ENCODE measurements at regions not wholly inside any gene's neighbourhood (a gene's known extent, or its start where the extent isn't known, plus 50 kb on each side); places are given as distances from the start of the nearest gene placed in this dataset.
A peak's percentile ranks its signal among the peaks of the same experiment; 100 is the strongest.

GRCh38 chr2:234271338-234271737 is 220.8 kb downstream of the SPP2 start:
- DNase-seq (ENCODE audit: low read depth, low spot score), result no peak
- no peak overlapping the region for H3K4me3 ChIP-seq (ENCODE audit: low read length)
- H3K4me1 ChIP-seq (ENCODE audit: control insufficient read depth, insufficient read depth, low read length), result no peaks in the 10 kb centered on the region
- H3K9me3 ChIP-seq (ENCODE audit: control insufficient read depth, insufficient read depth, low read length), result no peaks in the 10 kb centered on the region
- no peaks in the 10 kb centered on the region for H3K36me3 ChIP-seq (ENCODE audit: control insufficient read depth, insufficient read depth, low read length)
- H3K27ac ChIP-seq (ENCODE audit: low read length), result no peak overlapping the region
- no CpG with 5 or more reads among the region's 4 CpGs for WGBS (ENCODE audit: insufficient coverage, insufficient read length)
- H3K27me3 ChIP-seq (ENCODE audit: control insufficient read depth, insufficient read depth, low read length), result no peaks in the 10 kb centered on the region

GRCh38 chr2:234269769-234270204 is 219.3 kb downstream of the SPP2 start:
- H3K4me3 ChIP-seq (ENCODE audit: low read length), result no peak overlapping the region
- no peaks in the 10 kb centered on the region for H3K27me3 ChIP-seq (ENCODE audit: control insufficient read depth, insufficient read depth, low read length)
- no peaks in the 10 kb centered on the region for H3K9me3 ChIP-seq (ENCODE audit: control insufficient read depth, insufficient read depth, low read length)
- H3K27ac ChIP-seq (ENCODE audit: low read length), result no peak overlapping the region
- no peak for DNase-seq (ENCODE audit: low read depth, low spot score)
- H3K36me3 ChIP-seq (ENCODE audit: control insufficient read depth, insufficient read depth, low read length), result no peaks in the 10 kb centered on the region
- no peaks in the 10 kb centered on the region for H3K4me1 ChIP-seq (ENCODE audit: control insufficient read depth, insufficient read depth, low read length)
- WGBS (ENCODE audit: insufficient coverage, insufficient read length), result no CpG with 5 or more reads among the region's 2 CpGs

- no peaks in the 10 kb centered on the region for H3K27me3 ChIP-seq (ENCODE audit: control insufficient read depth, insufficient read depth, low read length)
- no peaks in the 10 kb centered on the region for H3K36me3 ChIP-seq (ENCODE audit: control insufficient read depth, insufficient read depth, low read length)
- no peaks in the 10 kb centered on the region for H3K4me1 ChIP-seq (ENCODE audit: control insufficient read depth, insufficient read depth, low read length)
- no peak overlapping the region for H3K27ac ChIP-seq (ENCODE audit: low read length)
- no peaks in the 10 kb centered on the region for H3K9me3 ChIP-seq (ENCODE audit: control insufficient read depth, insufficient read depth, low read length)
- H3K4me3 ChIP-seq (ENCODE audit: low read length), result no peak overlapping the region
- DNase-seq (ENCODE audit: low read depth, low spot score), result no peak
- WGBS (ENCODE audit: insufficient coverage, insufficient read length), result no CpG with 5 or more reads among the region's 1 CpG
These were observed 217.0 kb downstream of the SPP2 start for GRCh38 chr2:234267534-234267933.

GRCh38 chr2:234266952-234267351 is 216.4 kb downstream of the SPP2 start:
- Histone ChIP-seq H3K4me3 (ENCODE audit: low read length) (no peak overlapping the region), H3K27me3 (ENCODE audit: control insufficient read depth, insufficient read depth, low read length) (no peaks in the 10 kb centered on the region), H3K4me1 (ENCODE audit: control insufficient read depth, insufficient read depth, low read length) (no peaks in the 10 kb centered on the region), H3K27ac (ENCODE audit: low read length) (no peak overlapping the region), H3K36me3 (ENCODE audit: control insufficient read depth, insufficient read depth, low read length) (no peaks in the 10 kb centered on the region), H3K9me3 (ENCODE audit: control insufficient read depth, insufficient read depth, low read length) (no peaks in the 10 kb centered on the region)
- WGBS (ENCODE audit: insufficient coverage, insufficient read length), result no CpG with 5 or more reads among the region's 1 CpG
- DNase-seq (ENCODE audit: low read depth, low spot score), result no peak

- Histone ChIP-seq H3K4me3 (ENCODE audit: low read length) (no peak overlapping the region), H3K36me3 (ENCODE audit: control insufficient read depth, insufficient read depth, low read length) (no peaks in the 10 kb centered on the region), H3K4me1 (ENCODE audit: control insufficient read depth, insufficient read depth, low read length) (0 out of 2 replicates have a peak, but pooled peaks cover 2% of the 10 kb centered on the region), H3K9me3 (ENCODE audit: control insufficient read depth, insufficient read depth, low read length) (no peaks in the 10 kb centered on the region), H3K27me3 (ENCODE audit: control insufficient read depth, insufficient read depth, low read length) (no peaks in the 10 kb centered on the region), H3K27ac (ENCODE audit: low read length) (no peak overlapping the region)
- WGBS (ENCODE audit: insufficient coverage, insufficient read length), result no CpG with 5 or more reads among the region's 2 CpGs
- DNase-seq (ENCODE audit: low read depth, low spot score), result no peak
These were observed 214.7 kb downstream of the SPP2 start for GRCh38 chr2:234265206-234265605.

GRCh38 chr2:234261736-234262135 is 211.2 kb downstream of the SPP2 start:
- H3K9me3 ChIP-seq (ENCODE audit: control insufficient read depth, insufficient read depth, low read length), result no peaks in the 10 kb centered on the region
- no CpG with 5 or more reads among the region's 2 CpGs for WGBS (ENCODE audit: insufficient coverage, insufficient read length)
- H3K4me3 ChIP-seq (ENCODE audit: low read length), result no peak overlapping the region
- no peak for DNase-seq (ENCODE audit: low read depth, low spot score)
- 0 out of 2 replicates have a peak, but pooled peaks cover 3% of the 10 kb centered on the region for H3K4me1 ChIP-seq (ENCODE audit: control insufficient read depth, insufficient read depth, low read length)
- H3K27ac ChIP-seq (ENCODE audit: low read length), result no peak overlapping the region
- H3K36me3 ChIP-seq (ENCODE audit: control insufficient read depth, insufficient read depth, low read length), result no peaks in the 10 kb centered on the region
- H3K27me3 ChIP-seq (ENCODE audit: control insufficient read depth, insufficient read depth, low read length), result no peaks in the 10 kb centered on the region

- Histone ChIP-seq H3K4me3 (ENCODE audit: low read length) (no peak overlapping the region), H3K27ac (ENCODE audit: low read length) (no peak overlapping the region), H3K9me3 (ENCODE audit: control insufficient read depth, insufficient read depth, low read length) (no peaks in the 10 kb centered on the region), H3K4me1 (ENCODE audit: control insufficient read depth, insufficient read depth, low read length) (0 out of 2 replicates have a peak, but pooled peaks cover 3% of the 10 kb centered on the region), H3K27me3 (ENCODE audit: control insufficient read depth, insufficient read depth, low read length) (no peaks in the 10 kb centered on the region), H3K36me3 (ENCODE audit: control insufficient read depth, insufficient read depth, low read length) (no peaks in the 10 kb centered on the region)
- no CpG with 5 or more reads among the region's 2 CpGs for WGBS (ENCODE audit: insufficient coverage, insufficient read length)
- no peak for DNase-seq (ENCODE audit: low read depth, low spot score)
These were observed 208.9 kb downstream of the SPP2 start for GRCh38 chr2:234259440-234259839.

- H3K4me1 ChIP-seq (ENCODE audit: control insufficient read depth, insufficient read depth, low read length), result 0 out of 2 replicates have a peak, but pooled peaks cover 3% of the 10 kb centered on the region
- H3K36me3 ChIP-seq (ENCODE audit: control insufficient read depth, insufficient read depth, low read length), result no peaks in the 10 kb centered on the region
- no peak overlapping the region for H3K27ac ChIP-seq (ENCODE audit: low read length)
- no peaks in the 10 kb centered on the region for H3K27me3 ChIP-seq (ENCODE audit: control insufficient read depth, insufficient read depth, low read length)
- no peaks in the 10 kb centered on the region for H3K9me3 ChIP-seq (ENCODE audit: control insufficient read depth, insufficient read depth, low read length)
- WGBS (ENCODE audit: insufficient coverage, insufficient read length), result no CpG with 5 or more reads among the region's 5 CpGs
- H3K4me3 ChIP-seq (ENCODE audit: low read length), result no peak overlapping the region
- DNase-seq (ENCODE audit: low read depth, low spot score), result no peak
These were observed 208.2 kb downstream of the SPP2 start for GRCh38 chr2:234258562-234259141.

GRCh38 chr2:234257859-234258561 is 207.5 kb downstream of the SPP2 start:
- H3K4me3 ChIP-seq (ENCODE audit: low read length), result no peak overlapping the region
- 0 out of 2 replicates have a peak, but pooled peaks cover 3% of the 10 kb centered on the region for H3K4me1 ChIP-seq (ENCODE audit: control insufficient read depth, insufficient read depth, low read length)
- H3K36me3 ChIP-seq (ENCODE audit: control insufficient read depth, insufficient read depth, low read length), result no peaks in the 10 kb centered on the region
- H3K27me3 ChIP-seq (ENCODE audit: control insufficient read depth, insufficient read depth, low read length), result no peaks in the 10 kb centered on the region
- peak; percentile 29 for DNase-seq (ENCODE audit: low read depth, low spot score)
- no CpG with 5 or more reads among the region's 10 CpGs for WGBS (ENCODE audit: insufficient coverage, insufficient read length)
- no peaks in the 10 kb centered on the region for H3K9me3 ChIP-seq (ENCODE audit: control insufficient read depth, insufficient read depth, low read length)
- no peak overlapping the region for H3K27ac ChIP-seq (ENCODE audit: low read length)

- H3K4me1 ChIP-seq (ENCODE audit: control insufficient read depth, insufficient read depth, low read length), result 0 out of 2 replicates have a peak, but pooled peaks cover 3% of the 10 kb centered on the region
- no CpG with 5 or more reads among the region's 3 CpGs for WGBS (ENCODE audit: insufficient coverage, insufficient read length)
- H3K27ac ChIP-seq (ENCODE audit: low read length), result no peak overlapping the region
- H3K36me3 ChIP-seq (ENCODE audit: control insufficient read depth, insufficient read depth, low read length), result no peaks in the 10 kb centered on the region
- H3K4me3 ChIP-seq (ENCODE audit: low read length), result no peak overlapping the region
- no peak for DNase-seq (ENCODE audit: low read depth, low spot score)
- H3K9me3 ChIP-seq (ENCODE audit: control insufficient read depth, insufficient read depth, low read length), result no peaks in the 10 kb centered on the region
- no peaks in the 10 kb centered on the region for H3K27me3 ChIP-seq (ENCODE audit: control insufficient read depth, insufficient read depth, low read length)
These were observed 206.0 kb downstream of the SPP2 start for GRCh38 chr2:234256516-234256915.

All from iPS DF 6.9 (cell line).